Naive thymus-derived CD4-positive, alpha-beta T cell (primary cell): ENCODE measurements at regions not wholly inside any gene's neighbourhood (a gene's known extent, or its start where the extent isn't known, plus 50 kb on each side); places are given as distances from the start of the nearest gene placed in this dataset.

Experiments
- ATAC-seq: fragments of 150-1000 bp; cut with Tn5 transposase; 2 replicates; pipeline ENCODE4 v1.10.0; 2021; ENCODE audit warnings: mild to moderate bottlenecking, moderate library complexity
- CTCF ChIA-PET: fragments of 350-600 bp; sonication (Branson Sonifier 250); formaldehyde crosslinking; loops from one replicate; lab custom pipeline; 2021; ENCODE audit warnings: antibody characterized with exemption; lab: Charles Lee
- POLR2A ChIA-PET: fragments of 350-600 bp; sonication (Branson Sonifier 250); formaldehyde crosslinking; loops from one replicate; lab custom pipeline; 2021; ENCODE audit warnings: antibody characterized with exemption, inconsistent platforms; lab: Charles Lee
- DNase-seq, 9 donors: peaks; one replicate each; pipeline versions ENCODE4 v3.0.0 to v3.0.0-alpha.2; 2020 to 2022; ENCODE audit warnings: mixed read lengths in 1 of 9
- H3K27ac ChIP-seq: one replicate; pipeline ENCODE4 v1.7.0; 2013; ENCODE audit warnings: mild to moderate bottlenecking, low read depth, low read length, moderate library complexity
- H3K27me3 ChIP-seq, 2 donors: one replicate each; pipeline ENCODE4 v1.7.0; 2013; ENCODE audit warnings: low read length in 2 of 2, mild to moderate bottlenecking in 2 of 2, moderate library complexity in 2 of 2; ENCODE audit not compliant: control insufficient read depth in 2 of 2, insufficient read depth in 2 of 2
- H3K36me3 ChIP-seq, 3 experiments: 1 replicate in 2 of 3; 2 replicates in 1 of 3; pipeline ENCODE4 v1.7.0; 2013; ENCODE audit warnings: low read length in 3 of 3, mild to moderate bottlenecking in 3 of 3, moderate library complexity in 1 of 3; ENCODE audit not compliant: insufficient read depth in 3 of 3, control insufficient read depth in 2 of 3
- H3K4me1 ChIP-seq, 2 donors: one replicate each; pipeline ENCODE4 v1.7.0; 2013; ENCODE audit warnings: low read length in 2 of 2, mild to moderate bottlenecking in 2 of 2, moderate library complexity in 1 of 2; ENCODE audit not compliant: control insufficient read depth in 2 of 2, insufficient read depth in 2 of 2
- H3K4me3 ChIP-seq: 2 replicates; pipeline ENCODE4 v1.7.0; 2013; ENCODE audit warnings: mild to moderate bottlenecking, low read length
- H3K9me3 ChIP-seq, 3 experiments: 1 replicate in 2 of 3; 2 replicates in 1 of 3; pipeline ENCODE4 v1.7.0; 2013; ENCODE audit warnings: low read length in 3 of 3; ENCODE audit not compliant: control insufficient read depth in 2 of 3
- H3K27ac Mint-ChIP-seq, 9 donors: one replicate each; pipeline ENCODE4 v1.8.0; 2020 to 2022; ENCODE audit warnings: mixed read lengths in 9 of 9, mild to moderate bottlenecking in 8 of 9, moderate library complexity in 5 of 9, inconsistent platforms in 2 of 9
- H3K27me3 Mint-ChIP-seq, 5 donors: one replicate each; pipeline ENCODE4 v1.8.0; 2021 to 2022; ENCODE audit warnings: mixed read lengths in 5 of 5, mild to moderate bottlenecking in 1 of 5
- H3K36me3 Mint-ChIP-seq, 5 donors: one replicate each; pipeline ENCODE4 v1.8.0; 2020 to 2022; ENCODE audit warnings: mixed read lengths in 5 of 5, mild to moderate bottlenecking in 3 of 5, inconsistent platforms in 1 of 5
- H3K4me1 Mint-ChIP-seq, 7 donors: one replicate each; pipeline ENCODE4 v1.8.0; 2020 to 2022; ENCODE audit warnings: mixed read lengths in 7 of 7, mild to moderate bottlenecking in 3 of 7, inconsistent platforms in 1 of 7
- H3K4me3 Mint-ChIP-seq, 10 donors: one replicate each; pipeline ENCODE4 v1.8.0; 2020 to 2022; ENCODE audit warnings: mild to moderate bottlenecking in 10 of 10, mixed read lengths in 10 of 10, moderate library complexity in 6 of 10, inconsistent platforms in 2 of 10
- H3K9me3 Mint-ChIP-seq, 11 donors: one replicate each; pipeline ENCODE4 v1.8.0; 2020 to 2022; ENCODE audit warnings: mixed read lengths in 11 of 11, mild to moderate bottlenecking in 4 of 11, inconsistent platforms in 1 of 11, moderate library complexity in 1 of 11
- intact Hi-C, 2 donors: fragments of 100-400 bp; cut with micrococcal nuclease; formaldehyde crosslinking; loops; one replicate each; pipeline ENCODE4 v1.15.1; 2023

GRCh38 chr1:37399205-37399604, 75.2 kb upstream of the ZC3H12A start:
- ATAC-seq (no peak), DNase-seq (no peak)
- CTCF ChIA-PET = no interaction called here
- no peak overlapping the region for H3K4me3 Mint-ChIP-seq
- no peaks in the 10 kb centered on the region for H3K4me1 Mint-ChIP-seq
- intact Hi-C loops = no loop called here
- H3K36me3 ChIP-seq = no peaks in the 10 kb centered on the region
- H3K4me1 ChIP-seq = no peaks in the 10 kb centered on the region
- H3K27me3 ChIP-seq = peaks cover 0 to 3% of the 10 kb centered on the region in 2 donors
- H3K9me3 ChIP-seq = no peaks in the 10 kb centered on the region
- POLR2A ChIA-PET = no interaction called here
- H3K27ac Mint-ChIP-seq = no peak overlapping the region
- no peak overlapping the region for H3K4me3 ChIP-seq
- H3K27me3 Mint-ChIP-seq = peaks cover 15 to 30% (median 22%) of the 10 kb centered on the region in 5 donors
- peaks cover 0 to 4% (median 0%) of the 10 kb centered on the region in 5 donors for H3K36me3 Mint-ChIP-seq
- no peaks in the 10 kb centered on the region for H3K9me3 Mint-ChIP-seq
- H3K27ac ChIP-seq = no peak overlapping the region

- peaks cover 0 to 4% (median 0%) of the 10 kb centered on the region in 5 donors for H3K36me3 Mint-ChIP-seq
Measured at GRCh38 chr1:37399830-37400464, 74.4 kb upstream of the ZC3H12A start.

DNA sequence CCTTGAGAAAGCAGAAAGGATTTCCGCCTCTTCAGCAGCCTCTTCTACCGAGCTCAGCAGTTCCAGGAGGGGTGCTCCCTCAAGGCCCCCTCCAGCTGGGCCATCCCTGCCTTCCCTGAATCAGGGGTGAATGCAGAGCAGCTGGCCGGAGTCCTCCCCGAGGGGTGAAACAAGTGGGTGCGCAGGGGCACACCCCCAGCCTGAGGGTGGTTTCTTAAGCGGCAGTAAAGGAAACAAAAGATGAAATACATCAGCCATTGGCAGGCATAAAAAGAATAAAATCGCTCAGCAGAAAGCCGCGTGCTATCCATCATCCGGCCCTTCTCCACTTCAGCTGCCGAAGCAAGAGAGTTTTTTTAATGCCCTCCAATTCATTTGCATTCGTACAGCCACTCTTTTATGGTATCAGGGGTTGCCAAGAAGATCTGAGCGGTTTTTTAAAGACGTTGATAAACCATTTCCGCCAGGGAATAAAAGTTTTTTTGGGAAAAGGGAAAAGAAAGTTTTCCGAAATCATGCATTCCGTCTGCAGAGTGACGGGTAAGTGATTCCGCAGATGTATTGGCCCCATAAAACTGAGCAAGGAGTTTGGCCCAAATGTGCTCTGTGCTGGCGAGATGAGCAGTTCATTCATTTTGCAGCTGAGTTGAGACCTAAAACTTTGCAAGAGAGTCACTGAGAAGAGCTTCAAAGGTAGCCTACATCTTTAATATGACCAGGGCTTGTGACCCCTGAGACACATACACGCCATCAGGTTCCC, 73.7 kb upstream of the ZC3H12A start:
- no peak overlapping the region for H3K4me3 Mint-ChIP-seq
- ChIA-PET POLR2A (no interaction called here), CTCF (no interaction called here)
- Histone ChIP-seq H3K27me3 (peaks cover 0 to 3% of the 10 kb centered on the region in 2 donors), H3K9me3 (no peaks in the 10 kb centered on the region), H3K27ac (no peak overlapping the region), H3K36me3 (no peaks in the 10 kb centered on the region), H3K4me1 (no peaks in the 10 kb centered on the region), H3K4me3 (no peak overlapping the region)
- intact Hi-C loops = no loop called here
- H3K27me3 Mint-ChIP-seq = peaks cover 8 to 29% (median 14%) of the 10 kb centered on the region in 5 donors
- no peaks in the 10 kb centered on the region for H3K9me3 Mint-ChIP-seq
- H3K4me1 Mint-ChIP-seq = no peaks in the 10 kb centered on the region
- ATAC-seq (no peak), DNase-seq (no peak)
- H3K36me3 Mint-ChIP-seq = peaks cover 0 to 4% (median 0%) of the 10 kb centered on the region in 5 donors
- no peak overlapping the region for H3K27ac Mint-ChIP-seq

More at GRCh38 chr1:37399830-37400464, 74.4 kb upstream of the ZC3H12A start:
- Mint-ChIP-seq H3K27me3 (peaks cover 11 to 29% (median 20%) of the 10 kb centered on the region in 5 donors), H3K9me3 (no peaks in the 10 kb centered on the region), H3K4me3 (no peak overlapping the region), H3K4me1 (no peaks in the 10 kb centered on the region), H3K27ac (no peak overlapping the region)
- DNase-seq = no peak
- ChIA-PET CTCF (no interaction called here), POLR2A (no interaction called here)
- H3K27me3 ChIP-seq = peaks cover 0 to 3% of the 10 kb centered on the region in 2 donors
- H3K4me3 ChIP-seq = no peak overlapping the region
- no peak for ATAC-seq
- no peaks in the 10 kb centered on the region for H3K4me1 ChIP-seq
- H3K9me3 ChIP-seq = no peaks in the 10 kb centered on the region
- intact Hi-C loops = no loop called here
- no peaks in the 10 kb centered on the region for H3K36me3 ChIP-seq
- no peak overlapping the region for H3K27ac ChIP-seq

GRCh38 chr1:37403166-37403565, 71.2 kb upstream of the ZC3H12A start:
- H3K4me1 Mint-ChIP-seq = no peaks in the 10 kb centered on the region
- Histone ChIP-seq H3K36me3 (no peaks in the 10 kb centered on the region), H3K27me3 (peaks cover 0 to 3% of the 10 kb centered on the region in 2 donors), H3K4me1 (no peaks in the 10 kb centered on the region), H3K27ac (no peak overlapping the region), H3K9me3 (no peaks in the 10 kb centered on the region), H3K4me3 (no peak overlapping the region)
- H3K4me3 Mint-ChIP-seq = no peak overlapping the region
- CTCF ChIA-PET = no interaction called here
- peaks cover 0 to 15% (median 0%) of the 10 kb centered on the region in 5 donors for H3K27me3 Mint-ChIP-seq
- no peak overlapping the region for H3K27ac Mint-ChIP-seq
- POLR2A ChIA-PET = no interaction called here
- H3K36me3 Mint-ChIP-seq = no peaks in the 10 kb centered on the region
- ATAC-seq = no peak
- intact Hi-C loops = no loop called here
- peaks cover 0 to 1% (median 0%) of the 10 kb centered on the region in 11 donors for H3K9me3 Mint-ChIP-seq
- no peak for DNase-seq

GRCh38 chr1:37404711-37405110, 69.7 kb upstream of the ZC3H12A start:
- Histone ChIP-seq H3K4me1 (no peaks in the 10 kb centered on the region), H3K27ac (no peak overlapping the region), H3K27me3 (peaks cover 0 to 3% of the 10 kb centered on the region in 2 donors), H3K4me3 (no peak overlapping the region), H3K36me3 (no peaks in the 10 kb centered on the region), H3K9me3 (no peaks in the 10 kb centered on the region)
- CTCF ChIA-PET = interaction anchor here (0.6 kb wide), 1 partner anchor 19 kb away, joined by 3 read pairs; no protein-coding TSS in a partner anchor
- intact Hi-C loops = no loop called here
- Mint-ChIP-seq H3K27me3 (peaks cover 0 to 21% (median 0%) of the 10 kb centered on the region in 5 donors), H3K4me3 (no peak overlapping the region), H3K36me3 (no peaks in the 10 kb centered on the region), H3K27ac (no peak overlapping the region), H3K9me3 (peaks cover 0 to 1% (median 0%) of the 10 kb centered on the region in 11 donors), H3K4me1 (no peaks in the 10 kb centered on the region)
- ATAC-seq (no peak), DNase-seq (no peak)
- POLR2A ChIA-PET = no interaction called here

DNA sequence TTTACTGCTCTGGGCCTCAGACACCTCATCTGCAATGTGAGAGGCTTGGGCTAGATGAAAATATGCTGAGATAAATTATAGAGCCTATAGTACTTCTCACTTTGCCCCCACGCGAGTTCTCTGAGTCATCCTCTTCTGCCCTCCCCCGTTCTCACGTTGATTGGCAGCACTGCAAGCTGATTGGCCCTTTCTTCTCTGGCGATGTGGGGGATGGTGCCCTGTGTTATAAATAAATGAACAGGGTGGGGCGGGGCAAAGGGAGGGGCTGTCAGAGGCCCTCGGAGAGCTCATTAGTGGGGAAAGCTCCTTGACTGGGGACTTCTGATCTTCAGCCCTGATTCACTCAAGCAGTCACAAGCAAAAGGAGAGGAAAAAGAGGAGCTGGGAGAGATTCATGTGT, 64.3 kb upstream of the ZC3H12A start:
- ATAC-seq (no peak), DNase-seq (no peak)
- ChIA-PET POLR2A (no interaction called here), CTCF (no interaction called here)
- peaks cover 0 to 26% (median 9%) of the 10 kb centered on the region in 5 donors for H3K27me3 Mint-ChIP-seq
- Histone ChIP-seq H3K9me3 (no peaks in the 10 kb centered on the region), H3K36me3 (no peaks in the 10 kb centered on the region), H3K27me3 (no peaks in the 10 kb centered on the region), H3K4me1 (no peaks in the 10 kb centered on the region), H3K4me3 (no peak overlapping the region), H3K27ac (no peak overlapping the region)
- no peak overlapping the region for H3K4me3 Mint-ChIP-seq
- intact Hi-C loops = no loop called here
- H3K4me1 Mint-ChIP-seq = no peaks in the 10 kb centered on the region
- H3K9me3 Mint-ChIP-seq = peaks cover 0 to 4% (median 0%) of the 10 kb centered on the region in 11 donors
- H3K27ac Mint-ChIP-seq = no peak overlapping the region
- no peaks in the 10 kb centered on the region for H3K36me3 Mint-ChIP-seq
